Lower leg skin (tissue), 3 donors: ENCODE measurements at regions not wholly inside any gene's neighbourhood (a gene's known extent, or its start where the extent isn't known, plus 50 kb on each side); places are given as distances from the start of the nearest gene placed in this dataset.

Source experiments
- POLR2A ChIP-seq, 2 donors: fragments of 450-650 bp; IDR thresholded peaks; one replicate each; pipeline ENCODE4 v1.6.1; 2016 to 2017; ENCODE audit warnings: antibody characterized with exemption in 2 of 2, mild to moderate bottlenecking in 1 of 2, moderate library complexity in 1 of 2
- TF ChIP-seq, protein P1 (sequence below), 3 donors: fragments of 450-650 bp; IDR thresholded peaks; one replicate each; pipeline ENCODE4 v1.5.1; 2016; ENCODE audit warnings: antibody characterized with exemption in 3 of 3, mild to moderate bottlenecking in 3 of 3, moderate library complexity in 2 of 3

DNA sequence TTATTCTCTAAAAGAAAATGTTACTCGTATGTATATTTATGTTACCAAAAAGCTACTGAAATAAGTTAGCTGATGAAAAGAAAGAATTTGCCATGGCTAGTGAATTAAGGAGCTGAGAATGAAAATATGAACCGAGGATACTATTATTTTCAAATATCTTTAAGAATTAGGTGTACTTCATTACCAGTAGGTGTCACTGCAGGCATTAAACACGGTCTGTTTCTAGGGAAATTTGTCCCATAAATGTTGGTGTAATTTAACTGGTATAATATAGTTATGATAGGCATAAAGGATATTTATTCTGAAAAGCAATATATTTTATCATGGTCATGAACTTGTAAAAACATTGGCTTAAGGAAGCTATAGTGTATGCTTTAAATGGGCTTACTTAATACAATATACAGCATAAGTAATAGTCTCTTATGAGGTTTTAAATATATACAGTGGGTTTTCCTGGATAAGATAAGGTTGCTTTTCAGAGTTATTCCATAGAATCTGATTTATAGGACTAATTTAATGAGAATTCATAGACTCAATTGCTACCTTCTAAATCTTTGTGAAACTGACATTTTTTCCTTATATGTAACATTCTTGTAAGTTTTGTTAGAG is 72.4 kb upstream of the MPDZ start:
- TF ChIP-seq, protein P1, sequence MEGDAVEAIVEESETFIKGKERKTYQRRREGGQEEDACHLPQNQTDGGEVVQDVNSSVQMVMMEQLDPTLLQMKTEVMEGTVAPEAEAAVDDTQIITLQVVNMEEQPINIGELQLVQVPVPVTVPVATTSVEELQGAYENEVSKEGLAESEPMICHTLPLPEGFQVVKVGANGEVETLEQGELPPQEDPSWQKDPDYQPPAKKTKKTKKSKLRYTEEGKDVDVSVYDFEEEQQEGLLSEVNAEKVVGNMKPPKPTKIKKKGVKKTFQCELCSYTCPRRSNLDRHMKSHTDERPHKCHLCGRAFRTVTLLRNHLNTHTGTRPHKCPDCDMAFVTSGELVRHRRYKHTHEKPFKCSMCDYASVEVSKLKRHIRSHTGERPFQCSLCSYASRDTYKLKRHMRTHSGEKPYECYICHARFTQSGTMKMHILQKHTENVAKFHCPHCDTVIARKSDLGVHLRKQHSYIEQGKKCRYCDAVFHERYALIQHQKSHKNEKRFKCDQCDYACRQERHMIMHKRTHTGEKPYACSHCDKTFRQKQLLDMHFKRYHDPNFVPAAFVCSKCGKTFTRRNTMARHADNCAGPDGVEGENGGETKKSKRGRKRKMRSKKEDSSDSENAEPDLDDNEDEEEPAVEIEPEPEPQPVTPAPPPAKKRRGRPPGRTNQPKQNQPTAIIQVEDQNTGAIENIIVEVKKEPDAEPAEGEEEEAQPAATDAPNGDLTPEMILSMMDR (IDR thresholded peaks at IDR 0.05): no peak
- no peak for TF ChIP-seq POLR2A (IDR thresholded peaks at IDR 0.05)
